GM21786 (cell line): ENCODE measurements at regions not wholly inside any gene's neighbourhood (a gene's known extent, or its start where the extent isn't known, plus 50 kb on each side); places are given as distances from the start of the nearest gene placed in this dataset.

Experiments used
- ATAC-seq: cut with Tn5 transposase; IDR thresholded peaks from one replicate; pipeline ENCODE4 v1.9.1; 2021; ENCODE audit not compliant: unreplicated experiment

DNA sequence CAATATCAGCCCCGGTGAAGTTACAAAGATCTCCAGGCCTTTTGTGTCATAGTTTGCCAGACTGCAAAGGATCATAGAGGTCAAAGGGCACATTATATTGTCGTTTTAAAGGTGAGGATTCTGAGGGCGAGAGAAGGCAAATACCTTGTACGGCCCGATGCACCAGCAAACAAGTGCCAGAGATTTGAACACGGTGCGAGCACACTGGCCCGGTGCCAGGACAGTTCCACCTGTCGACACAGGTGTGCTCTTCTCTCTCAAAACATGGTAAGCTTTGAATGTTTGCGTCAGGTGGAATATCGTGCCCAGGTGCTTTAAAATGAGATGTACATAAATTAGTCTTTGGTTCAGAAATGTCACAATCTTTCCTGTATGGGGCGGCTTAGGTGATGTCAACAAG is 776.1 kb upstream of the ID2 start:
- ATAC-seq: no peak

DNA sequence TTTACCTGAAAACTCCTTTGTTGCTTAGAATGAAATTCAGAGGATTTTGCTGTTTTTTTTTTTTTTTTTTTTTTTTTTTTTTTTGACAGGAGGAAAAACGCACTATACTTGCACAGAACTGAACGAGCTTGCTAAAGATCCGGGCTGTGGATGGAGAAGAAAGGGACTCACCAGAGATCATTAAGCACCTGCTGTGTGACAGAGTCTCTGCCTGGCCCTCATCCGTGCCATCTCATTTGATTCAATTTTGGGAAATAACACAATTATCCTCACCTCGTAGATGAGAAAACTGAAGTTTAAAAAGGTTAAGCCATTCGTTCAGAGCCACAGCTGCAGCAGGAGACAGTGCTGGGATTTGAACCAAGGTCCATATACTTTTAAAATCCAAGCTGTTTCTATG is 775.4 kb upstream of the ID2 start:
- no peak for ATAC-seq

DNA sequence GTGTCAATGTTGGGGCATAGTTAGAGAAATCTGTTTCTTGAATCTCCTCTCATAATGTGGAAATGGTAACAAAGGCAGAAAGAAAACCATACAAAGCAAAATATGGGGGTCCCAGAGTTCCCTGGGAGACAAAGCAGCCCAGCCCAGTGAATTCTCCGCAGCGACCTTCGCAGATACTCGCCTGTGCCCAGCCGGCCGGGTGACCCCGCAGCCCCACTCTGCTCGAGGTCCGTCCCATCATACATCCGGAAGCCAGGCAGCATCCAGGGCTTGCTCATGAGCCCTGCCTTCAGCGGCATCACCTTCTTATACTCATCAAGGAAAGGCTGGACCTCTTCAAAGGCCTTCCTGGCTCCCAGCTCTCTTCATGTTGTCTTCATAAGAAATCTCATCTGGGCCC is 774.8 kb upstream of the ID2 start:
- ATAC-seq: no peak

DNA sequence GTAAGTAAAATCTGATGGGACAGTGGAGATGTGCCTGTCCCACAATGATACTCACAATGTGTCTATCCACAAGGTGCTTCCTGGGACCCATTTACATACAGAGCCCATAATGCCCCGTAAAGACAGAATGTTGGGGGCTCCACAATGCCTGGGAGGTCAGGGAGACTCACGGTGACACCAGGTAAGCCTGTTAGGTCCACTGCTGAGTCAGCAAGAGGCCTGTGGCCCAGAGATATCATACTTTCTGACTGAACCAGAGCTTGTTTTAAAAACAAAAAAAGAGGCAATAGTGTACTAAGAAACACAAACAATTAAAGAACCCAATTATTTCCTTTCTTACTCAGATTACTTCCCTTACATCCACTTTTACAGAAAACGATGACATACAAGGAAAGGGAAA is 771.1 kb upstream of the ID2 start:
- ATAC-seq: no peak

DNA sequence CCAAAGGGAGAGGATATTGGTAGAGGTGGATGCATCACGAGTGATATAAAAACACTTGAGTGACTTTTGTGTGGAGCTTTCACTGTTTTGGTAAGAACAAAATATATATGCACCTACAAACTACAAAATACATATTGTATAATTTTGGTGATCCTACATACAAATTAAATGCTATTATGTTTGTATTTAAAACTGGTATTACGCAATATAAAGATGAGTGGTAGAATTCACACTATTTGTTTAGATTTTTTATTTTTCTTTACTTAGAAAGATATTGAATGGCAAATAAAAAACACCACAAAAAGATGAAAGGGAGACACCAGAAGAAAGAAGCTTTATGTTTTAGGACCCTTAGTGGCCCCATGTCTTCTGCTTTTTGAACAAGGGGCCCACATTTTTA is 770.7 kb upstream of the ID2 start:
- ATAC-seq: no peak

DNA sequence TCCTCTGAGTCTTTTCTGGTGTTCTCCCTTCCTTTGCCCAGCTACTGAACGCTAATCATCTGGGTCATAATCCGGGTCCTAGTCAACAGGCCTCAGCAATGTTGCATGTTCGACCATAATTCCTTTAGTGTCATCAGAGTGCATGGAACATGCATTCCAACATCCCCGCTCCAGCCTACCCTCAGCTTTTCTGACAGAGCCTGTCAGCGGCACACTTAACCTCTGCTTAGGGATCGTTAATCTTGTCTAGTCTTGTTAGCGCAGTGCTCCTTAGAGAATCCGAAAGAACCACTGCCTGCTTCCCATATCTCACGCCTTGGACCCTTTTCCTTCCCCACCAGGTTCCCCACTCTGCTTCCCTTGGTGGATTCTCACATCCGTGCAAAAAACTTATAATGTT is 767.9 kb upstream of the ID2 start:
- ATAC-seq: no peak

DNA sequence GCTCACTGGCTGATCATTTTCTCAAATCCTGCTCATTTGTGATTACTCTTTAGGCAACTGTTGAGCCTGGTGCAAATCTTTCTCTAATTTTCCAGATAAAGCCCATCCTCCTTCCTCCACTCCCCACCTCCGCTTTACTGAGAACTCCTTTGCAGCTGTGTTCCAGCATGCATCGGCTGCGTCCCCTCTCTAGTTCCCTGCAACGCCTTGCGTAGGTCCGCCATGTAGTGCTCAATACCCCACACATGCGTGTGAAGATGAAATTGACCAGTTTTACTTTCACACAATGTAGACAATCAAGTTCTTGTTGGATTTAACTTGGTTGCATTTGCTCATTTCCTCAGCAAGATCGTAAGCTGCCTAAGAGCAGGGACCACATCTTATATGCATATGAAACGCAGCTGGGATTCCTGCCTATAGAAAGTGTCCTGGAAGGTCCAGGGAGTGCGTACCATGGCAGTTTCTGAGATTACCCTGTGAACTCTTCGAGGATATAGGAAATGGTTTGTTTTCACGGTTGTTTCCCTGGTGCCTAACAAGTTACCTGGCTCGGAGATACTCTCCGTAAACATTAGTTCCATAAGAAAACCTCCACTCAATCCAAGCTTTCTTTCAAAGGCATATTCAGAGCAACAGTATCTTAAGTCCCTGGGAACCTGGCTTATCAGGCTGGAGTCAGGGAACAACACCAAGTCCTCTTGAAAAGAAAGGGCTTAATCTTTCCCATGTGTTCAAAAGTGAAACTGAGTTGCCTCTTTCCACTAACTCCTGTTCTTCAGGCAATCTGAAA is 766.4 kb upstream of the ID2 start:
- no peak for ATAC-seq

DNA sequence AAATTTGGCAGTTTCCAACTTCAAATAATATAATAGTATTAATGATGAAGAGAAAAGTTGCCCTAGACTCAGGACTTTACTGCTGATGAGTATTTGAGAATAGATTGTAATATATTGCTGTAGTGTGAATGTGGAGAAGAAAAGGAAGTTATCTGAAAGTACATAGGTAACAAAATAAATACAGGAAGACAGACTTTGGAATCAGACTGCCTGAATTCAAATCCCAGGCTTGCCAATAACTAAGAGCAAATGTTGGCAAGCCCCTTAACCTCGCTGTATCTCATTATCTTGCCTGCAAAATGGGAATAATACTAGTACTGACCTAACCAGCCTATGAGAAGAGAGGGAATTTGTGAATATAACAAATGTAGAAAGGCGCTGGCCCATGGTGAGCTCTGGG is 765.2 kb upstream of the ID2 start:
- no peak for ATAC-seq

DNA sequence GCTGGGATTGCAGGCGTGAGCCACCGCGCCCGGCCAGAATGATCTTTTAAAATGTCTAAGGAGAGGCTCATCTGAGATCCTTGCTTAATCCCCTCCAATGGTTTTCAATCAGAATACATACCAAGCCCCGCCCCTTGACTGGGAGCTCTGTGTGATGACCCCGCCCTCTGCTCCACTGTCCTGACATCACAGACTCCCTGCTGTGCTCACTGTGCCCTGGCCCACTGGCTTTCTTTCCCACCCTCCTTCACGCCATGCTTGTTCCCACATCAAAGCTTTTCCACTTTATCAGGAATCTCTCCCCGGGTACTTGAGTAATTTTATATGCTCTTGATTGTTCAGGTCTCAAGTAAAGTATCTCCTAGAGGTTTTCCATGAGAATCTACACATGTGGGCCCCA is 762.3 kb upstream of the ID2 start:
- no peak for ATAC-seq

DNA sequence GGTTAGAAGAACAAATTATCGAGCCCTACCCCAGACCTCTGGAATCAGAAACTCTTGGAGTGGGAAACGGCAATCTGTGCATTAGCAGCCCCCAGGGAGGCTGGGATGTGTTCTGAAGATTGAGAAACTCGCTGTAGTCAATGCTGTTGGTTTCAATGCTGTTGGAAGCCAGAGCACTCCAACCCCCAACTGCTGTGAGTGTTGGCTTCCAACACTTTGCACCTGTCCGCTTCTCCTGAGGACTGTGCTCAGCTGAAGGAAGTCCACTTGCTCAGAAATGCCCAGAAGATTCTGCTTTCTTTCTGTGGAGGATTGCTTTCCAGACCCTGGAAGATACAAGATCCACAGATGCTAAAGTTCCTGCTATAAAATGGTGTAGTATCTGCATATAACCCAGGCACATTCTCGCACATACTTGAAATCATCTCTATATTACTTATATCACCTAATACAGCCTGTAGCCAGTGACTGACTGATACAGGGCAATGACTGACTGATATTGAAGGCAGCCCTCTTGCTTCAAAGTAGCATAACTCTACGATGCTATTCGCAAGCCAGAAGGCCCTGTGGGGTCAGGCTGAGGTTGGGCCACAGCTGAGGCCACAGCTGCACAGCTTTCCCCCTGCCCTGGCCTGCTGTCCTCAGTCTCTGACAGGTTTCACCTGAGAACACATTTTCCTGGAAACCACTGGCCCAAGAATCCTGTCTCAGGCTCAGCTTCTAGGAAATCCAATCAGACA is 757.7 kb upstream of the ID2 start:
- no peak for ATAC-seq

DNA sequence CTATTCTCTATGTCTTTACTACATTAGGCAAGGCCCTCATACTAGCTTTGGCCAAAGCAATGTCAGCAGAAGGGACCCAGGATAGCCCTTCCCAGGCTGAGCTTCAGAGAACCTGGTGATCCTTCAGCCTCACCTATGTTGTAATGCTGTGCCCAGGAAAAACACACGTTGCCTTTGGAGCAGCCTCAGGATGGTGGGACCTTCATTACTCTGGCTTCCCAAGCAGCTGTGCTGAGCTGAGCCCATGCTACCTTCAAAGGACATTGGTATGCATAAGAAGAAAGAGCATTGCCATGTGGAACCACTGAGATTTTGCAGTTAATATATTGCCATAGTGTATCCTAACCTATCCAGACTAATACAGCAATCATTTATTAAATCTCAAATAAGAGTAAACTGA is 756.4 kb upstream of the ID2 start:
- no peak for ATAC-seq

DNA sequence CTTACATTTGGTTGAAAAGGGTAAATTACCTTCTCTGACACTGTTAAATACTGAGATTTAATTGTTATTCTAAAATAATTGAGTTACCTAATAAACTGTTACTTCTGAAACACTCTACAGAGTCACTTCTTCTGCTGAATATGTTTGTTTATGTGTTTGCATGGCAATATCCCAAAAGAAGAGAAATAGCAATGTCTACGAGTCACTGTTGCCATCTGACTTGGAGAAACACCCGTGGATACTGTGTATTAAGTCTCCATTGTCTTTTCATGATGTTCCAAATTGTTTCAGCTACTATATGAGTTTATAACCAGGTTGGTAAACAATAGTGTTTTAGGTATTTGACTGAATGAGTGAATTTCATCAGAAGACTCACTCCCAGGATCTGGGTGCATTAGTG is 754.2 kb upstream of the ID2 start:
- ATAC-seq: no peak

DNA sequence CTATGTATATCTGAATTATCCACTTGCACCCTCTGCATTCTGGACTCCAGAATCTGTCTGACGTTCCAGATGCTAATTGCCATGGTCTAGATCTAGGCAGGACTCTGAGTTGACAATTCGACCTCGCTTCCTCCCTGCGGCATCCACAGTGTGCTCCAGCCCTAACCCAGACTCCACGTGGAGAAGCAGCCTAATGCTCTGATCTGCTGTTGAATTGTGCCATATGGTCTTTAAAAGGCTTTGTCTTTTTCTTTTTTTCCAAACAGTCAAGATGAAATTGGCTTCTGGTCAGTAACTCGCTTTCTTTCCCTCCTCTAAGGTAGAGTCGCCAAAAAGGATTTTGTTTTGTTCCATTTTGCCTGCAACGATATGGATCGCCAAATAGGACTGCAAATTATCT is 752.6 kb upstream of the ID2 start:
- ATAC-seq: no peak

DNA sequence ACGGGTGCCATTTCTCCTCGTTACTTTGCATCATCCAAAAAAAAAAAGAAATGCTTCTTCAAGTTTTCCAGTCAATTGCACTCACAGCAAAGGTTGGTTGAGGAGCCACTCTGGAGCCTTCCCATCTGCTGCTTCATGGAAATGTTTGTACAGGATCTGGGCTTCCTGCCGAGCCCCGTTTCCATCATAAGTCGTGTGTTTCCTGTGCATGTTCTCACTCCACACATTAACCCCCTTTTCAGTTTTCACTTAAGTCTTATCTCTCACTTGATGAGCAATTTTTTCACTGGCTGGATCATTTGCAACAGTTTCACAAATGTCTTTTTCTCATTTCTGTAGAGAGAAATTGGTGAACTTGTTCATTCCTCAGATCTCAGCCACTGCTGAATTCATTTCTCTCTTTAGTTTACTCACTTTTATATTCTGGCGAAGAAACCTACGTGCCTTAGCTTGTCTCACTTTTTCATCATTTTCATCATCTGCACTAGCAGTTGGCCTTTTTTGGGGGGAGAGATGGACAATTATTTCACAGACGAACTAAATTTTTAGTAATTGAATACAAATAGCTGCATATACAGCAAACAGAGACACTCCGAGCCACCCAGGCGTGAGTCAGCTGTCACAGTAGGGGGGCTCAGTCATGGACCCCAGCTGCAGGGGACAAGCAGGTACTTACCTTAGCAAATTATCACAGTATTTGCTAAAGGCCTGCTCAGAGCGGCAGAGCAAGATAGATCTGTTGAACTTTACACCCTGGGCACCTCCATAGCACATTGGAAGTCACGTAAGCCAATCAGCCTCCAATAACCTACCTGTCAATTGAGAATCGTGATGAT is 750.8 kb upstream of the ID2 start:
- ATAC-seq: no peak

DNA sequence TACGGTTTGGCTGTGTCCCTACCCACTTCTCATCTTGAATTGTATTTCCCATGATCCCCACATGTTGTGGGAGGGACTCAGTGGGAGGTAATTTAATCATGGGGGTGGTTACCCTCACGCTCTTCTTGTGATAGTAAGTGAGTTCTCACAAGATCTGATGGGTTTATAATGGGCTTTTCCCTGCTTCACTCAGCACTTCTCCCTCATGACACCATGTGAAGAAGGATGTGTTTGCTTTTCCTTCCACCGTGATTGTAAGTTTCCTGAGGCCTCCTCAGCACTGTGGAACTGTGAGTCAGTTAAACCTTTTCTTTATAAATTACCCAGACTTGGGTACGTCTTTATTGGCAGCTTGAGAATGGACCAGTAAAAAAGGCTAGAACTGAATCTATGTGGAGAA is 750.0 kb upstream of the ID2 start:
- no peak for ATAC-seq

DNA sequence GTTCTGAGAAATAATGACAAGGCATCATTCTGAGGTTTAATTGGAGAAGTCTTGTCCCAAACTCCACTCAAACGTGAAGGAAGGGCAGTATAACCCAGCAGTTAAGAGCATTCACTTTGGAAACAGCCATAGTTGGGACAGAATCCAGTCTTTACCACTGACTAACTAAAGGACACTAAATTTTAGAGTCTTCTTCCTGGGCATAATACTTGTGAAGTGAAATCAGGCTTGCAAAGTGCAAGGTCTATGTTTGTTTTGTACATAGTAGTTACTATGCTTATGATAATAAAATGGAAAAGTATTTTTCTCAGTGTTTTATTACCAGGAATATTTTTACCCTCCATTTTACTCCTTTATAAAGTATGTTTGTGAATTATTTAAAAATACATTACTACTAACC is 748.2 kb upstream of the ID2 start:
- no peak for ATAC-seq

DNA sequence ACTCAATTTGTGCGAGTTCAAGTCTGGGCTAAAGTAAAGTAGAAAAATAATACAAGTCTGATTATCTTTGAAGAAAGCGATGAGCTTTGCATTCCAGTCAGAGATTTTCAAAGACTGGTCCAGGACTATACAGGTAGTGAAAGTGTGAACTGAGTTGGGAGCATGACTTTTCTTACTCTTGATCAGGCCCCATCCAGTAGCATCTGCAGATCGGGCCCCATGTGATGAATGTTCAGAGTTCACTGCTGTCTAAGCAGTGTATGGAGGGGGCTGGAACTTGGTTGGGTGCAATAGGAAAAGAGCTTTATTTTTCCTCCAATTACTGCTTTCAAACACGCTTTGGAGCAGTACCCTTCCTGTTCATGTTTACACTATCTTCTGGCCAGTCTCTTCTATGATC is 747.4 kb upstream of the ID2 start:
- no peak for ATAC-seq

DNA sequence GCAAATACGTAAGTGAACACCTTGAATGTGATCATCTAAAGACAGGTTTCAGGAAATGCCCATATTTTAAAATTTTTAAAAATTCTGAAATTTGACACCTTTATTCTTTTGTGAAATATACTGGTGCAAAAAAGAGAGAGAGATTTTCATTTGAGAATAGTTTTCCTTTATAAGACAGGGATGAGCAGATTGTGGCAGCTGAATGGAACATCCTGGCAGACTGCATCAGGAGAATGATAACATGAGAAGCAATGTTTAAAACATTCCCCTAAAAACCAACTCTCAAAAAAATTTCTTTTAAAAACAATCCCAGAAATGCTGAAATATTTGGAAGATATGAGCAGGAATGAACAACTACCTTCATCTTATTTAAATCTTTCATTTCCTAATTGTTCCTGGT is 744.8 kb upstream of the ID2 start:
- no peak for ATAC-seq

DNA sequence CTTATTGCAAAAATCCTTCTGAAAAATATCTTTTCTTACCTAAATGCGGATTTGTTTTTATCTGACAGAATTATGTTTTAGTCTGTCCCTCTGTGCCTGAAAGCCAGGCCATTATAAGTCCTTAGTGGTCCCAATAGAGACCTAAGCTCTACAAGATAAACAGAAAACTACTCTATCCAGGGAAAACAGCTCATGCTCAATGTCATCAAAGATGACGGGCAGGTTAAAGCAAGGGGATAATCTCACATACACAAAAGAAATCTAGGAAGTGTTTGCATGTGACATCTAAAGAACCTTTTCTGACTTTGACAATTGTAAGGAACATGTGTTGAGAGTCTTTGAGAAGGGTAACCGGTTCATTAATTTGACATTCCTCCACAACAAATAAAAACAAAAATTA is 741.1 kb upstream of the ID2 start:
- no peak for ATAC-seq

DNA sequence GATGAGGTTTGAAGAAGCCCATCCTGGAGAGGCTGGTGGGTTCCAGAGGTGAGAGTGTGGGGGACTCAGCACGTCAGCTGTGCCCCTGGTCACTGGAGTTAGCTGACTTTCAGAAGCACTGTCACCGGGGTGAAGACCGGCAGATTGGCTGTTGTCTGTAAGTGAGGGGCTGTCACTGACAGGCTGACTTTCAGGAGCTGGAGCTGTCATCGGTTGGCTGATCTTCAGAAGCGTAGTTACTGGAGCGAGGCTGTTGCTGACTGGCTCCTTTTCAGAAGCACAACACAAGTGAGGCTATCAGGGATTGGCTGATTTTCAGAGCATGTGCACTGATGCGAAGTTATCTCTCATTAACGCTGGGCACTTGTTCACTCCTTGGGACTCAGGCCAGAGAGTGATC is 738.4 kb upstream of the ID2 start:
- ATAC-seq: no peak

DNA sequence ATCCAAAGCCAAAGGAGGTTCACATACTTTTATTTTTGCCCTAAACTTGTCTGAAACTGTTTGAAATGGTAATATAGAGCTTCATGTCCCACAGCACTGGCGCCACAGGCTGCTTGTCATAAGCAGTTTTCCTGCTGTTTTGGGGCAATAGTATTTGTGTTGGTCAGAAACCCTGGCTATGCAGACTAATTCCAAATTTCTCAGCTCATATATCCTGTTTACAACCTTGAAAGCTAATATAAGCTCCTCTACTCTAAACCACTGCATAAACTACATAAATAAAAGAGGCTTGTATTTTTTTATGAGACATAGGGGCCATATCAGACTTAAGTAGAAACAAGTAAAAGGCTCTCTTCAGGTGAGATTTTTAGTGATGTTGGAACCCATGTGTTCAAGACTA is 736.8 kb upstream of the ID2 start:
- no peak for ATAC-seq

DNA sequence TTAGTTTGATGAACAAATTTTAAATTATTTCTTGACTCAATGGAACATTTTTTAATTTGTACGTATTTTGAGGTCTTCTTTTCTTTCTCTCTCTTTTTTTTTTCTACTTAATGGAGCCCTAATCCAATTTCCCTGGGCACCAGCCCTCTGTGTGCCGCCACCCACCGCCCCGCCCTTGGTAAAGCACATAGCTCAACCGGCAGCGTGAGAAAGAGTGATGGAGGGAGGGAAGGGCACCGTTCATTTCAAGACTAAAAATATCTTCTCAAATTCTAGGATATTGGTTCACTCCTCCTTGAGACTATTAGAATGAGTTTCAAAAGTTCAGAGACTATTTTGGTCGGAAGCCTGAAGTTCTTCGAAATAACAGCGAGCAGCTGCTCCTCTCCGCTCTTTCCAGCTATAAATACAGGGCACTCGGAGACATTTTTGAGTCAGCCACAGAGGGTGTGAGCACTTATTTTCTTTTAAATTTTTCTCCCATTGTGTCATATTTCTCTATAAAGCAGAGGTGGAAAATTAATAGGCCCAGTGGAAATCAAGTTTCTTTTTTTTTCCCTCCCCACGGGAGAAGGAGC is 731.7 kb upstream of the ID2 start:
- ATAC-seq: no peak
